ENCODE measurements at regions not wholly inside any gene's neighbourhood (a gene's known extent, or its start where the extent isn't known, plus 50 kb on each side); places are given as distances from the start of the nearest gene placed in this dataset.

GRCh38 chr11:119999220-119999619 is 138.7 kb downstream of the TRIM29 start:
- intact Hi-C loops (cut with DNase I), result no loop called here
- no peaks in the 10 kb centered on the region for H3K4me1 ChIP-seq (replicated peaks)
- WGBS, result 80% methylated on average over 2 of the region's 2 CpGs
- H3K27ac ChIP-seq, result no peak overlapping the region
- H3K36me3 ChIP-seq, result no peaks in the 10 kb centered on the region
- H3K27me3 ChIP-seq (replicated peaks; ENCODE audit: insufficient read depth), result no peaks in the 10 kb centered on the region
- no peaks in the 10 kb centered on the region for H3K9me3 ChIP-seq
- no peak overlapping the region for H3K4me3 ChIP-seq
- DNase-seq (ENCODE audit: low spot score), result no peak
- TF ChIP-seq POLR2A (IDR thresholded peaks at IDR 0.05), result no peak

- Histone ChIP-seq H3K27ac (no peak overlapping the region), H3K4me1 (replicated peaks) (no peaks in the 10 kb centered on the region), H3K27me3 (replicated peaks; ENCODE audit: insufficient read depth) (no peaks in the 10 kb centered on the region), H3K36me3 (no peaks in the 10 kb centered on the region), H3K4me3 (no peak overlapping the region), H3K9me3 (no peaks in the 10 kb centered on the region)
- intact Hi-C loops (cut with DNase I), result no loop called here
- WGBS, result 72% methylated on average over 5 of the region's 5 CpGs
- DNase-seq (ENCODE audit: low spot score), result no peak
- TF ChIP-seq POLR2A (IDR thresholded peaks at IDR 0.05) (no peak), CTCF (IDR thresholded peaks at IDR 0.05) (no peak), POLR2AphosphoS5 (IDR thresholded peaks at IDR 0.05) (no peak)
Measured at GRCh38 chr11:119996556-119996955, 141.4 kb downstream of the TRIM29 start.

GRCh38 chr11:119995730-119996491 is 142.0 kb downstream of the TRIM29 start:
- H3K27me3 ChIP-seq (replicated peaks; ENCODE audit: insufficient read depth), result no peaks in the 10 kb centered on the region
- H3K36me3 ChIP-seq, result no peaks in the 10 kb centered on the region
- no peaks in the 10 kb centered on the region for H3K9me3 ChIP-seq
- TF ChIP-seq CTCF (IDR thresholded peaks at IDR 0.05) (peak in 1 of 4 experiments; percentile 39), POLR2AphosphoS5 (IDR thresholded peaks at IDR 0.05) (peak; percentile 65), POLR2A (IDR thresholded peaks at IDR 0.05) (no peak)
- intact Hi-C loops (cut with DNase I), result no loop called here
- WGBS, result 45% methylated on average over 6 of the region's 6 CpGs
- DNase-seq (ENCODE audit: low spot score), result peak; percentile 57
- peak overlapping the region in 1 of 2 donors; percentile 53 for H3K27ac ChIP-seq
- H3K4me1 ChIP-seq (replicated peaks), result no peaks in the 10 kb centered on the region
- no peak overlapping the region for H3K4me3 ChIP-seq

GRCh38 chr11:119993722-119994121 is 144.2 kb downstream of the TRIM29 start:
- Histone ChIP-seq H3K9me3 (no peaks in the 10 kb centered on the region), H3K4me3 (no peak overlapping the region), H3K27me3 (replicated peaks; ENCODE audit: insufficient read depth) (no peaks in the 10 kb centered on the region), H3K27ac (peak overlapping the region; percentile 52 to 53), H3K4me1 (replicated peaks) (no peaks in the 10 kb centered on the region), H3K36me3 (no peaks in the 10 kb centered on the region)
- peak; percentile 88 for DNase-seq (ENCODE audit: low spot score)
- intact Hi-C loops (cut with DNase I), result no loop called here
- WGBS, result 35% methylated on average over 2 of the region's 4 CpGs
- TF ChIP-seq CTCF (IDR thresholded peaks at IDR 0.05) (peak in 2 of 4 experiments; percentile 42 to 48), POLR2A (IDR thresholded peaks at IDR 0.05) (no peak), POLR2AphosphoS5 (IDR thresholded peaks at IDR 0.05) (peak; percentile 88)

GRCh38 chr11:119992171-119993051 is 145.5 kb downstream of the TRIM29 start:
- TF ChIP-seq POLR2A (IDR thresholded peaks at IDR 0.05), result no peak
- TF ChIP-seq CTCF (IDR thresholded peaks at IDR 0.05), result no peak
- no peak for TF ChIP-seq POLR2AphosphoS5 (IDR thresholded peaks at IDR 0.05)
- no peak for DNase-seq (ENCODE audit: low spot score)
- Histone ChIP-seq H3K9me3 (no peaks in the 10 kb centered on the region), H3K4me3 (no peak overlapping the region), H3K27me3 (replicated peaks; ENCODE audit: insufficient read depth) (no peaks in the 10 kb centered on the region), H3K36me3 (no peaks in the 10 kb centered on the region), H3K4me1 (replicated peaks) (no peaks in the 10 kb centered on the region), H3K27ac (peak overlapping the region in 1 of 2 donors; percentile 14)
- WGBS, result 88% methylated on average over 23 of the region's 23 CpGs
- intact Hi-C loops (cut with DNase I), result no loop called here

Measured in prostate gland (tissue), 2 donors.